NCI-H1694 (cell line): ENCODE measurements at regions not wholly inside any gene's neighbourhood (a gene's known extent, or its start where the extent isn't known, plus 50 kb on each side); places are given as distances from the start of the nearest gene placed in this dataset.
"Not testable (repeated sequence)": the region's sequence is repeated elsewhere in the genome, so short reads cannot be mapped to it uniquely, and the experiment has no call there.

Experiments
- DNase-seq: peaks from one replicate; lab custom pipeline; 2025; lab: John Stamatoyannopoulos, UW

- no peak for DNase-seq
Measured at GRCh38 chr13:50229960-50230661, 214.9 kb downstream of the KCNRG start.

- DNase-seq = no peak
Measured at GRCh38 chr13:50230662-50230978, 215.4 kb downstream of the KCNRG start.

- not testable (repeated sequence) for DNase-seq
Measured at GRCh38 chr13:50233574-50233973, 218.3 kb downstream of the KCNRG start.

- DNase-seq = no peak
Measured at GRCh38 chr13:50235604-50236342, 220.5 kb downstream of the KCNRG start.

GRCh38 chr13:50236898-50237318, 221.7 kb downstream of the KCNRG start:
- DNase-seq = no peak

GRCh38 chr13:50238922-50239321, 223.7 kb downstream of the KCNRG start:
- DNase-seq = no peak

- DNase-seq = no peak
Measured at GRCh38 chr13:50241479-50241878, 226.2 kb downstream of the KCNRG start.

- no peak for DNase-seq
Measured at GRCh38 chr13:50243931-50244330, 228.7 kb downstream of the KCNRG start.

GRCh38 chr13:50244355-50244712, 229.1 kb downstream of the KCNRG start:
- DNase-seq = no peak

- DNase-seq = no peak
Measured at GRCh38 chr13:50244713-50245574, 229.7 kb downstream of the KCNRG start.

- DNase-seq = no peak
Measured at GRCh38 chr13:50247223-50247622, 232.0 kb downstream of the KCNRG start.

GRCh38 chr13:50248516-50249143, 233.4 kb downstream of the KCNRG start:
- DNase-seq = no peak

GRCh38 chr13:50249144-50249521, 233.9 kb downstream of the KCNRG start:
- DNase-seq = no peak

- DNase-seq = no peak
Measured at GRCh38 chr13:50250401-50250800, 235.2 kb downstream of the KCNRG start.

GRCh38 chr13:50255639-50256038, 240.4 kb downstream of the KCNRG start:
- DNase-seq = no peak

GRCh38 chr13:50256536-50257321, 241.5 kb downstream of the KCNRG start:
- DNase-seq = not testable (repeated sequence)

GRCh38 chr13:50257646-50258045, 242.4 kb downstream of the KCNRG start:
- DNase-seq = no peak

- DNase-seq = no peak
Measured at GRCh38 chr13:50261130-50261901, 246.1 kb downstream of the KCNRG start.

GRCh38 chr13:50267066-50267465, 251.8 kb downstream of the KCNRG start:
- DNase-seq = no peak

GRCh38 chr13:50267917-50268316, 252.7 kb downstream of the KCNRG start:
- DNase-seq = no peak

- DNase-seq = no peak
Measured at GRCh38 chr13:50268500-50268899, 253.3 kb downstream of the KCNRG start.
